Ovary (tissue), 7 donors: ENCODE measurements at regions not wholly inside any gene's neighbourhood (a gene's known extent, or its start where the extent isn't known, plus 50 kb on each side); places are given as distances from the start of the nearest gene placed in this dataset.

Experiments used
- DNase-seq, 5 donors: peaks; one replicate each; pipeline ENCODE4 v3.0.0-alpha.2; 2019 to 2020
- H3K27ac ChIP-seq, 2 donors: fragments of 200-600 bp; one replicate each; pipeline versions ENCODE4 v1.5.1 to v1.8.0; 2019 to 2022
- H3K27me3 ChIP-seq: fragments of 200-600 bp; one replicate; pipeline ENCODE4 v1.8.0; 2022
- H3K36me3 ChIP-seq: fragments of 200-600 bp; sonication (generic); one replicate; pipeline ENCODE4 v1.5.1; 2019
- H3K4me1 ChIP-seq: one replicate; pipeline ENCODE4 v1.8.1; 2013; ENCODE audit warnings: mild to moderate bottlenecking, moderate library complexity; ENCODE audit not compliant: insufficient read depth
- H3K4me3 ChIP-seq: fragments of 200-600 bp; sonication (generic); one replicate; pipeline ENCODE4 v1.5.1; 2017
- H3K9me3 ChIP-seq, 2 donors: fragments of 200-600 bp in 1 of 2; sonication (generic) in 1 of 2; one replicate each; pipeline versions ENCODE4 v1.5.1 to v1.8.1; 2013 to 2019; ENCODE audit warnings: mild to moderate bottlenecking in 1 of 2, moderate library complexity in 1 of 2
- CTCF ChIP-seq, 3 donors: fragments of 450-650 bp in 2 of 3; fragments of 200-600 bp in 1 of 3; IDR thresholded peaks; one replicate each; pipeline versions ENCODE4 v1.5.1 to v1.8.0; 2016 to 2022; ENCODE audit warnings: antibody characterized with exemption in 3 of 3, mild to moderate bottlenecking in 1 of 3
- EP300 ChIP-seq: sonication (generic); formaldehyde crosslinking; IDR thresholded peaks from one replicate; pipeline ENCODE4 v1.6.1; 2017; ENCODE audit warnings: antibody characterized with exemption
- POLR2A ChIP-seq: fragments of 450-650 bp; IDR thresholded peaks from one replicate; pipeline ENCODE4 v1.6.1; 2017; ENCODE audit warnings: antibody characterized with exemption, mild to moderate bottlenecking, moderate library complexity
- WGBS, 3 donors: extraction: QIAGEN DNeasy Blood & Tissue Kit in 1 of 3; methylation state at CpG; one replicate each; pipeline versions ENCODE4 v1.1.5 to v1.1.7; 2013 to 2017; 5-methylcytosine and 5-hydroxymethylcytosine counted together
- intact Hi-C, 4 donors: fragments of 100-400 bp; cut with DNase I; formaldehyde crosslinking; loops; one replicate each; pipeline versions ENCODE4 v1.11.0 to v1.15.1; 2022 to 2023
- donor health status: DM: no; HTN: no; CAD: no; lungs with moderate emphysema.
- donor health status: DM: no; HTN: no; CAD: no.
- donor health status: Bipolar disorder and iron deficiency.
- donor health status: DM: no; HTN: no; CAD: no.
- donor health status: DM: yes; HTN: yes; CAD: no.

DNA sequence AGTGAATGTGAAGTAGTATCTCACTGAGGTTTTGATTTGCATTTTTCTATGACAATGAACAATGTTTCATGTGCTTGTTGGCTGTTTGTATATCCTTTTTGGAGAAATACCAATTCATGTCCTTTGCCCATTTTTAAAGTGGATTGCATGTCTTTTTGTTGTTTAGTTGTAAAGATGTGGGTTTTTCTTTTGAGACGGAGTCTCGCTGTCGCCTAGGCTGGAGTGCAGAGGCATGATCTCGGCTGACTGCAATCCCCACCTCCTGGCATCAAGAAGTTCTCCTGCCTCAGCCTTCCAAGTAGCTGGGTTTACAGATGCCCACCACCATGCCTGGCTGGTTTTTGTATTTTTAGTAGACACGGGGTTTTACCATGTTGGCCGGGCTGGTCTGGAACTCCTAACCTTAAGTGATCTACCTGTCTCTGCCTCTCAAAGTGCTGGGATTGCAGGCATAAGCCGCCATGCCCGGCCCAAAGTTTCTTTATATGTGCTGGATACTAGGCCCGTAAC is 236.7 kb downstream of the MYCN start:
- Histone ChIP-seq H3K36me3 (no peaks in the 10 kb centered on the region), H3K27me3 (no peaks in the 10 kb centered on the region), H3K4me1 (no peaks in the 10 kb centered on the region), H3K27ac (no peak overlapping the region), H3K9me3 (no peaks in the 10 kb centered on the region), H3K4me3 (no peak overlapping the region)
- intact Hi-C loops: no loop called here
- 93 to 95% (median 95%) methylated on average over 9 of the region's 9 CpGs for WGBS, 3 donors
- no peak for DNase-seq
- TF ChIP-seq POLR2A: no peak

- 79 to 96% (median 90%) methylated on average over 3 of the region's 3 CpGs for WGBS, 3 donors
- no peak overlapping the region for H3K27ac ChIP-seq
- intact Hi-C loops: no loop called here
- no peaks in the 10 kb centered on the region for H3K4me1 ChIP-seq
- no peak for DNase-seq
- TF ChIP-seq POLR2A (no peak), CTCF (IDR thresholded peaks at IDR 0.05) (no peak), EP300 (no peak)
- H3K9me3 ChIP-seq: no peaks in the 10 kb centered on the region
- no peaks in the 10 kb centered on the region for H3K27me3 ChIP-seq
- H3K36me3 ChIP-seq: no peaks in the 10 kb centered on the region
- no peak overlapping the region for H3K4me3 ChIP-seq
Observed at GRCh38 chr2:16175247-16175825, 235.0 kb downstream of the MYCN start.

GRCh38 chr2:16174693-16175045 is 234.3 kb downstream of the MYCN start:
- no peaks in the 10 kb centered on the region for H3K27me3 ChIP-seq
- no peaks in the 10 kb centered on the region for H3K9me3 ChIP-seq
- WGBS, 3 donors: 93 to 98% (median 95%) methylated on average over 3 of the region's 3 CpGs
- intact Hi-C loops: no loop called here
- no peaks in the 10 kb centered on the region for H3K4me1 ChIP-seq
- no peak overlapping the region for H3K27ac ChIP-seq
- H3K36me3 ChIP-seq: no peaks in the 10 kb centered on the region
- TF ChIP-seq POLR2A (no peak), EP300 (no peak), CTCF (IDR thresholded peaks at IDR 0.05) (no peak)
- H3K4me3 ChIP-seq: no peak overlapping the region
- DNase-seq: no peak

DNA sequence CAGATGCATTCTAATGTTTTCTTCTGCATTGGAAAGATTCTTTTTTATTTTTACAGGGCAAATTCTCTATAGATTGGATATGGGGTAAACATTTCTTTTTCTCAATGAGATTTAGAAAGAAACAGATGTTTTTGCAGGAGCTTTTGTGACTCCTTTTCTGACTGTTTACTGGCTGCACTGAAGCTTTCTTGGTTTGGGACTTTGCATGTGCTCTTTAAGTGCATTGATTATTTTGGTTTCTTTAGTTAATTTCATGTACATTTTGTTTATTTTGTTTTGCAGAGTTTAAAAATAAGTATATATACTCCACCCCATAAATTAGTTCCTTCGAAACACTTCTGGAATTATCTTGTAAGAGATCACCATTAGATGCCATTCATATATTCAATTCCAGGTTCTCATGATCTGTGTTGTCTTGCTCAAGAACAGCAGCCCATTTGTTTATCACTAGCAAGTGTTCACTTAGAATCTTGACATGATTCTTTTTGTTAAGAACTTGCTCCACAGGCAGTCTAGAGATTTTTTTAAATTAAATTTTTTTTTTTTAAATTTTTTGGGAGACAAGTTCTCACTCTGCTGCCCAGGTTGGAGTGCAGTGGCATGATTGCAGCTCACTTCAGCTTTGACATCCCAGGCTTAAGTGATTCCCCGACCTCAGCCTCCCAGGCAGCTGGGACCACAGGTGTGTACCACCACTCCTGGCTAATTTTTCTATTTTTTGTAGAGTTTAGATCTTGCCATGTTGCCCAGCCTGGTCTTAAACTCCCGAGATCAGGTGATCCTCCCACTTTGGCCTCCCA is 233.7 kb downstream of the MYCN start:
- Histone ChIP-seq H3K4me3 (no peak overlapping the region), H3K9me3 (no peaks in the 10 kb centered on the region), H3K4me1 (no peaks in the 10 kb centered on the region), H3K27ac (no peak overlapping the region), H3K27me3 (no peaks in the 10 kb centered on the region), H3K36me3 (no peaks in the 10 kb centered on the region)
- WGBS, 3 donors: 88 to 93% (median 89%) methylated on average over 3 of the region's 3 CpGs
- intact Hi-C loops: no loop called here
- TF ChIP-seq POLR2A: no peak
- no peak for TF ChIP-seq EP300
- no peak for TF ChIP-seq CTCF (IDR thresholded peaks at IDR 0.05)
- DNase-seq: no peak
